HG02885 (cell line): ENCODE measurements at regions not wholly inside any gene's neighbourhood (a gene's known extent, or its start where the extent isn't known, plus 50 kb on each side); places are given as distances from the start of the nearest gene placed in this dataset.

Experiments
- ATAC-seq: cut with Tn5 transposase; IDR thresholded peaks from one replicate; pipeline ENCODE4 v1.9.1; 2021; ENCODE audit warnings: mild to moderate bottlenecking; ENCODE audit not compliant: unreplicated experiment, poor library complexity

GRCh38 chr13:24005755-24006281, 108.5 kb upstream of the C1QTNF9B start:
- no peak for ATAC-seq

GRCh38 chr13:24006520-24007248, 109.4 kb upstream of the C1QTNF9B start:
- ATAC-seq: no peak

- no peak for ATAC-seq
Measured at GRCh38 chr13:24007979-24008620, 110.8 kb upstream of the C1QTNF9B start.

- ATAC-seq: no peak
Measured at GRCh38 chr13:24008679-24009078, 111.4 kb upstream of the C1QTNF9B start.

GRCh38 chr13:24011266-24011665, 114.0 kb upstream of the C1QTNF9B start:
- no peak for ATAC-seq

- no peak for ATAC-seq
Measured at GRCh38 chr13:24012648-24013047, 115.3 kb upstream of the C1QTNF9B start.

GRCh38 chr13:24013189-24013588, 115.9 kb upstream of the C1QTNF9B start:
- no peak for ATAC-seq

- ATAC-seq: no peak
Measured at GRCh38 chr13:24016046-24016445, 118.7 kb upstream of the C1QTNF9B start.

- ATAC-seq: no peak
Measured at GRCh38 chr13:24022568-24022967, 125.3 kb upstream of the C1QTNF9B start.

- ATAC-seq: no peak
Measured at GRCh38 chr13:24023073-24023472, 125.8 kb upstream of the C1QTNF9B start.

- ATAC-seq: no peak
Measured at GRCh38 chr13:24027494-24027893, 130.2 kb upstream of the C1QTNF9B start.

GRCh38 chr13:24032252-24032651, 128.3 kb upstream of the SPATA13 start:
- ATAC-seq: no peak

GRCh38 chr13:24032674-24033073, 127.8 kb upstream of the SPATA13 start:
- ATAC-seq: no peak

GRCh38 chr13:24033527-24034302, 126.8 kb upstream of the SPATA13 start:
- ATAC-seq: no peak

GRCh38 chr13:24035411-24035810, 125.1 kb upstream of the SPATA13 start:
- no peak for ATAC-seq

- no peak for ATAC-seq
Measured at GRCh38 chr13:24036115-24036514, 124.4 kb upstream of the SPATA13 start.

- no peak for ATAC-seq
Measured at GRCh38 chr13:24038405-24038804, 122.1 kb upstream of the SPATA13 start.

GRCh38 chr13:24038841-24039330, 121.6 kb upstream of the SPATA13 start:
- no peak for ATAC-seq

GRCh38 chr13:24039621-24040475, 120.7 kb upstream of the SPATA13 start:
- peak; percentile 90 for ATAC-seq

- no peak for ATAC-seq
Measured at GRCh38 chr13:24040835-24041234, 119.7 kb upstream of the SPATA13 start.
